ENCODE measurements at regions not wholly inside any gene's neighbourhood (a gene's known extent, or its start where the extent isn't known, plus 50 kb on each side); places are given as distances from the start of the nearest gene placed in this dataset.
"Not testable (repeated sequence)": the region's sequence is repeated elsewhere in the genome, so short reads cannot be mapped to it uniquely, and the experiment has no call there.

DNA sequence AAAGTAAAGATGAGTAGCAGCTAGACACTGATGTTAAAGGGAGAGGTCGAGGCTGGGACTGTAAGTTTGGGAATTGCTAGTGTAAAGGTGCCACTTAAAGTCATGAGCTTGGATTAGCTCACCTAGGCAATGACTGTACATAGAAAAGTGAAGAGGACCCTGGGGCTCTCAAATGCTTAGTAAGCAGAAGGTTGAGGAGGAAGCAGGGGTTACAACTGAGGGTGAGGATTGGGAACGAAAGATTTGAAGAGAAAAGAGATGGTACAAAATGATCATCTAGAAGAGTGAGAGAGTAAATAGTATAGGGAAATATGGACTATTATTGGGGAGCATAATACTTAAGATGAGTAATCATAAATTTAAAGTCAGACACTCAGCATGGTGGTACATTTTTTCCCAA, 63.1 kb upstream of the TNFSF4 start:
- Mint-ChIP-seq H3K27ac (no peak overlapping the region), H3K4me3 (no peak overlapping the region), H3K27me3 (ENCODE audit: low read depth) (peaks cover 3% of the 10 kb centered on the region; the same call in 1 of the 2 replicates), H3K36me3 (no peaks in the 10 kb centered on the region), H3K4me1 (peaks cover 10% of the 10 kb centered on the region), H3K9me3 (no peaks in the 10 kb centered on the region)
- POLR2A ChIA-PET = no interaction called here
- CTCF ChIA-PET = interaction anchor here (0.7 kb wide), 1 partner anchor 15 kb away, joined by 4 read pairs; no protein-coding TSS in a partner anchor
- ATAC-seq (no peak), DNase-seq (ENCODE audit: low spot score) (no peak)
- TF ChIP-seq, protein P1, sequence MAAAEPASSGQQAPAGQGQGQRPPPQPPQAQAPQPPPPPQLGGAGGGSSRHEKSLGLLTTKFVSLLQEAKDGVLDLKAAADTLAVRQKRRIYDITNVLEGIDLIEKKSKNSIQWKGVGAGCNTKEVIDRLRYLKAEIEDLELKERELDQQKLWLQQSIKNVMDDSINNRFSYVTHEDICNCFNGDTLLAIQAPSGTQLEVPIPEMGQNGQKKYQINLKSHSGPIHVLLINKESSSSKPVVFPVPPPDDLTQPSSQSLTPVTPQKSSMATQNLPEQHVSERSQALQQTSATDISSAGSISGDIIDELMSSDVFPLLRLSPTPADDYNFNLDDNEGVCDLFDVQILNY (CRISPR knock-in tag; IDR thresholded peaks at IDR 0.05) = no peak
- TF ChIP-seq CREM (CRISPR knock-in tag; IDR thresholded peaks at IDR 0.05) = no peak
- TF ChIP-seq, protein P2, sequence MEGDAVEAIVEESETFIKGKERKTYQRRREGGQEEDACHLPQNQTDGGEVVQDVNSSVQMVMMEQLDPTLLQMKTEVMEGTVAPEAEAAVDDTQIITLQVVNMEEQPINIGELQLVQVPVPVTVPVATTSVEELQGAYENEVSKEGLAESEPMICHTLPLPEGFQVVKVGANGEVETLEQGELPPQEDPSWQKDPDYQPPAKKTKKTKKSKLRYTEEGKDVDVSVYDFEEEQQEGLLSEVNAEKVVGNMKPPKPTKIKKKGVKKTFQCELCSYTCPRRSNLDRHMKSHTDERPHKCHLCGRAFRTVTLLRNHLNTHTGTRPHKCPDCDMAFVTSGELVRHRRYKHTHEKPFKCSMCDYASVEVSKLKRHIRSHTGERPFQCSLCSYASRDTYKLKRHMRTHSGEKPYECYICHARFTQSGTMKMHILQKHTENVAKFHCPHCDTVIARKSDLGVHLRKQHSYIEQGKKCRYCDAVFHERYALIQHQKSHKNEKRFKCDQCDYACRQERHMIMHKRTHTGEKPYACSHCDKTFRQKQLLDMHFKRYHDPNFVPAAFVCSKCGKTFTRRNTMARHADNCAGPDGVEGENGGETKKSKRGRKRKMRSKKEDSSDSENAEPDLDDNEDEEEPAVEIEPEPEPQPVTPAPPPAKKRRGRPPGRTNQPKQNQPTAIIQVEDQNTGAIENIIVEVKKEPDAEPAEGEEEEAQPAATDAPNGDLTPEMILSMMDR (IDR thresholded peaks at IDR 0.05) = no peak
- TF ChIP-seq, protein P3, sequence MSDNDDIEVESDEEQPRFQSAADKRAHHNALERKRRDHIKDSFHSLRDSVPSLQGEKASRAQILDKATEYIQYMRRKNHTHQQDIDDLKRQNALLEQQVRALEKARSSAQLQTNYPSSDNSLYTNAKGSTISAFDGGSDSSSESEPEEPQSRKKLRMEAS (CRISPR knock-in tag; IDR thresholded peaks at IDR 0.05) = no peak
- TF ChIP-seq, protein P4, sequence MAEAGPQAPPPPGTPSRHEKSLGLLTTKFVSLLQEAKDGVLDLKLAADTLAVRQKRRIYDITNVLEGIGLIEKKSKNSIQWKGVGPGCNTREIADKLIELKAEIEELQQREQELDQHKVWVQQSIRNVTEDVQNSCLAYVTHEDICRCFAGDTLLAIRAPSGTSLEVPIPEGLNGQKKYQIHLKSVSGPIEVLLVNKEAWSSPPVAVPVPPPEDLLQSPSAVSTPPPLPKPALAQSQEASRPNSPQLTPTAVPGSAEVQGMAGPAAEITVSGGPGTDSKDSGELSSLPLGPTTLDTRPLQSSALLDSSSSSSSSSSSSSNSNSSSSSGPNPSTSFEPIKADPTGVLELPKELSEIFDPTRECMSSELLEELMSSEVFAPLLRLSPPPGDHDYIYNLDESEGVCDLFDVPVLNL (CRISPR knock-in tag; IDR thresholded peaks at IDR 0.05; ENCODE audit: borderline replicate concordance, low read depth) = no peak
- TF ChIP-seq, protein P5, sequence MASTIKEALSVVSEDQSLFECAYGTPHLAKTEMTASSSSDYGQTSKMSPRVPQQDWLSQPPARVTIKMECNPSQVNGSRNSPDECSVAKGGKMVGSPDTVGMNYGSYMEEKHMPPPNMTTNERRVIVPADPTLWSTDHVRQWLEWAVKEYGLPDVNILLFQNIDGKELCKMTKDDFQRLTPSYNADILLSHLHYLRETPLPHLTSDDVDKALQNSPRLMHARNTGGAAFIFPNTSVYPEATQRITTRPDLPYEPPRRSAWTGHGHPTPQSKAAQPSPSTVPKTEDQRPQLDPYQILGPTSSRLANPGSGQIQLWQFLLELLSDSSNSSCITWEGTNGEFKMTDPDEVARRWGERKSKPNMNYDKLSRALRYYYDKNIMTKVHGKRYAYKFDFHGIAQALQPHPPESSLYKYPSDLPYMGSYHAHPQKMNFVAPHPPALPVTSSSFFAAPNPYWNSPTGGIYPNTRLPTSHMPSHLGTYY (CRISPR knock-in tag; IDR thresholded peaks at IDR 0.05) = no peak
- no peak for TF ChIP-seq ZNF423 (CRISPR knock-in tag; IDR thresholded peaks at IDR 0.05)
- TF ChIP-seq, protein P6, sequence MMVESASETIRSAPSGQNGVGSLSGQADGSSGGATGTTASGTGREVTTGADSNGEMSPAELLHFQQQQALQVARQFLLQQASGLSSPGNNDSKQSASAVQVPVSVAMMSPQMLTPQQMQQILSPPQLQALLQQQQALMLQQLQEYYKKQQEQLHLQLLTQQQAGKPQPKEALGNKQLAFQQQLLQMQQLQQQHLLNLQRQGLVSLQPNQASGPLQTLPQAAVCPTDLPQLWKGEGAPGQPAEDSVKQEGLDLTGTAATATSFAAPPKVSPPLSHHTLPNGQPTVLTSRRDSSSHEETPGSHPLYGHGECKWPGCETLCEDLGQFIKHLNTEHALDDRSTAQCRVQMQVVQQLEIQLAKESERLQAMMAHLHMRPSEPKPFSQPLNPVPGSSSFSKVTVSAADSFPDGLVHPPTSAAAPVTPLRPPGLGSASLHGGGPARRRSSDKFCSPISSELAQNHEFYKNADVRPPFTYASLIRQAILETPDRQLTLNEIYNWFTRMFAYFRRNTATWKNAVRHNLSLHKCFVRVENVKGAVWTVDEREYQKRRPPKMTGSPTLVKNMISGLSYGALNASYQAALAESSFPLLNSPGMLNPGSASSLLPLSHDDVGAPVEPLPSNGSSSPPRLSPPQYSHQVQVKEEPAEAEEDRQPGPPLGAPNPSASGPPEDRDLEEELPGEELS (CRISPR knock-in tag; IDR thresholded peaks at IDR 0.05) = no peak
- no peak for TF ChIP-seq JUN (CRISPR knock-in tag; IDR thresholded peaks at IDR 0.05)
- TF ChIP-seq JAZF1 (CRISPR knock-in tag; IDR thresholded peaks at IDR 0.05) = no peak
- TF ChIP-seq ESRRA (CRISPR knock-in tag; IDR thresholded peaks at IDR 0.05; ENCODE audit: borderline replicate concordance) = no peak
- TF ChIP-seq, protein P7, sequence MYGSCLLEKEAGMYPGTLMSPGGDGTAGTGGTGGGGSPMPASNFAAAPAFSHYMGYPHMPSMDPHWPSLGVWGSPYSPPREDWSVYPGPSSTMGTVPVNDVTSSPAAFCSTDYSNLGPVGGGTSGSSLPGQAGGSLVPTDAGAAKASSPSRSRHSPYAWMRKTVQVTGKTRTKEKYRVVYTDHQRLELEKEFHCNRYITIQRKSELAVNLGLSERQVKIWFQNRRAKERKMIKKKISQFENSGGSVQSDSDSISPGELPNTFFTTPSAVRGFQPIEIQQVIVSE (CRISPR knock-in tag; IDR thresholded peaks at IDR 0.05; ENCODE audit: borderline replicate concordance) = no peak
- TF ChIP-seq, protein P8, sequence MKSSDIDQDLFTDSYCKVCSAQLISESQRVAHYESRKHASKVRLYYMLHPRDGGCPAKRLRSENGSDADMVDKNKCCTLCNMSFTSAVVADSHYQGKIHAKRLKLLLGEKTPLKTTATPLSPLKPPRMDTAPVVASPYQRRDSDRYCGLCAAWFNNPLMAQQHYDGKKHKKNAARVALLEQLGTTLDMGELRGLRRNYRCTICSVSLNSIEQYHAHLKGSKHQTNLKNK (CRISPR knock-in tag; IDR thresholded peaks at IDR 0.05) = no peak
- no peak for TF ChIP-seq NR1H2 (CRISPR knock-in tag; IDR thresholded peaks at IDR 0.05)
- no peak for TF ChIP-seq SOX15 (CRISPR knock-in tag; IDR thresholded peaks at IDR 0.05)
- no peak for TF ChIP-seq NFE2L1 (CRISPR knock-in tag; IDR thresholded peaks at IDR 0.05)
- TF ChIP-seq, protein P9, sequence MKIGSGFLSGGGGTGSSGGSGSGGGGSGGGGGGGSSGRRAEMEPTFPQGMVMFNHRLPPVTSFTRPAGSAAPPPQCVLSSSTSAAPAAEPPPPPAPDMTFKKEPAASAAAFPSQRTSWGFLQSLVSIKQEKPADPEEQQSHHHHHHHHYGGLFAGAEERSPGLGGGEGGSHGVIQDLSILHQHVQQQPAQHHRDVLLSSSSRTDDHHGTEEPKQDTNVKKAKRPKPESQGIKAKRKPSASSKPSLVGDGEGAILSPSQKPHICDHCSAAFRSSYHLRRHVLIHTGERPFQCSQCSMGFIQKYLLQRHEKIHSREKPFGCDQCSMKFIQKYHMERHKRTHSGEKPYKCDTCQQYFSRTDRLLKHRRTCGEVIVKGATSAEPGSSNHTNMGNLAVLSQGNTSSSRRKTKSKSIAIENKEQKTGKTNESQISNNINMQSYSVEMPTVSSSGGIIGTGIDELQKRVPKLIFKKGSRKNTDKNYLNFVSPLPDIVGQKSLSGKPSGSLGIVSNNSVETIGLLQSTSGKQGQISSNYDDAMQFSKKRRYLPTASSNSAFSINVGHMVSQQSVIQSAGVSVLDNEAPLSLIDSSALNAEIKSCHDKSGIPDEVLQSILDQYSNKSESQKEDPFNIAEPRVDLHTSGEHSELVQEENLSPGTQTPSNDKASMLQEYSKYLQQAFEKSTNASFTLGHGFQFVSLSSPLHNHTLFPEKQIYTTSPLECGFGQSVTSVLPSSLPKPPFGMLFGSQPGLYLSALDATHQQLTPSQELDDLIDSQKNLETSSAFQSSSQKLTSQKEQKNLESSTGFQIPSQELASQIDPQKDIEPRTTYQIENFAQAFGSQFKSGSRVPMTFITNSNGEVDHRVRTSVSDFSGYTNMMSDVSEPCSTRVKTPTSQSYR (CRISPR knock-in tag; IDR thresholded peaks at IDR 0.05) = no peak

DNA sequence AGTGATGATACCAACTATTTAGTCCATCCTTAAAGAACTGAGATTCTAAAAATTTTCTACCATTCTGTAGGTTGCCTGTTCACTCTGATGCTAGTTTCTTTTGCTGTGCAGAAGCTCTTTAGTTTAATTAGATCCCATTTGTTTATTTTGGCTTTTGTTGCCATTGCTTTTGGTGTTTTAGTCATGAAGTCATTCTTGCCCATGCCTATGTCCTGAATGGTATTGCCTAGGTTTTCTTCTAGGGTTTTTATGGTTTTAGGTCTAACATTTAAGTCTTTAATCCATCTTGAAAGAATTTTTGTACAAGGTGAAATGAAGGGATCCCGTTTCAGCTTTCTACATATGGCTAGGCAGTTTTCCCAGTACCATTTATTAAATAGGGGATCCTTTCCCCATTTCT, 63.9 kb upstream of the TNFSF4 start:
- CTCF ChIA-PET = interaction anchor here (0.7 kb wide), 1 partner anchor 16 kb away, joined by 4 read pairs; no protein-coding TSS in a partner anchor
- peaks cover 13% of the 10 kb centered on the region for H3K4me1 Mint-ChIP-seq
- H3K27me3 Mint-ChIP-seq (ENCODE audit: low read depth); H3K9me3 Mint-ChIP-seq; H3K36me3 Mint-ChIP-seq; H3K4me3 Mint-ChIP-seq; DNase-seq (ENCODE audit: low spot score); ATAC-seq; POLR2A ChIA-PET; H3K27ac Mint-ChIP-seq: not testable (repeated sequence)

Data from WTC11 (cell line).